IMR-90 (cell line): ENCODE measurements at regions not wholly inside any gene's neighbourhood (a gene's known extent, or its start where the extent isn't known, plus 50 kb on each side); places are given as distances from the start of the nearest gene placed in this dataset.

Source experiments
- ATAC-seq: fragments of 200-7000 bp; cut with Tn5 transposase; 2 replicates; pipeline ENCODE4 v1.9.1; 2020; ENCODE audit warnings: low read depth, mild to moderate bottlenecking, moderate library complexity
- BruUV-seq: library from RNA; stranded (reverse); fragments of 400-500 nt; replicated peaks from 2 replicates; lab custom pipeline; 2021; lab: Mats Ljungman, UMichigan
- CTCF ChIA-PET: fragments of 300-600 bp; formaldehyde crosslinking; extraction: SDS; loops from one replicate; lab custom pipeline; 2021; ENCODE audit warnings: antibody characterized with exemption; lab: Yijun Ruan, JAX
- POLR2A ChIA-PET: fragments of 300-600 bp; sonication (Branson Sonifier 250); formaldehyde crosslinking; loops from one replicate; lab custom pipeline; 2022; ENCODE audit warnings: antibody characterized with exemption; ENCODE audit not compliant: unreplicated experiment; lab: Charles Lee
- DNase-seq: peaks from one replicate; pipeline ENCODE4 v3.0.0; 2013
- H2AFZ ChIP-seq: replicated peaks from 2 replicates; pipeline ENCODE3; 2013; ENCODE audit warnings: low read length, mild to moderate bottlenecking; ENCODE audit not compliant: poor library complexity
- H2AK5ac ChIP-seq: 2 replicates; pipeline ENCODE4 v1.6.1; 2013; ENCODE audit warnings: low read depth, low read length, inconsistent platforms
- H2AK9ac ChIP-seq: replicated peaks from 2 replicates; pipeline ENCODE3; 2013; ENCODE audit warnings: mild to moderate bottlenecking, low read depth, low read length, moderate library complexity; ENCODE audit not compliant: poor library complexity
- H2BK120ac ChIP-seq: 2 replicates; pipeline ENCODE4 v1.6.1; 2013; ENCODE audit warnings: low read depth, low read length, inconsistent platforms
- H2BK15ac ChIP-seq: 3 replicates; pipeline ENCODE4 v1.6.1; 2013; ENCODE audit warnings: low read depth, low read length, inconsistent platforms
- H2BK20ac ChIP-seq: 2 replicates; pipeline ENCODE4 v1.6.1; 2013; ENCODE audit warnings: low read depth, mild to moderate bottlenecking, inconsistent platforms, low read length, moderate library complexity
- H2BK5ac ChIP-seq: 2 replicates; pipeline ENCODE4 v1.6.1; 2013; ENCODE audit warnings: mild to moderate bottlenecking, low read depth, low read length, inconsistent platforms; ENCODE audit not compliant: poor library complexity, severe bottlenecking
- H3K14ac ChIP-seq: replicated peaks from 2 replicates; pipeline ENCODE4 v1.6.1; 2013; ENCODE audit warnings: low read depth, low read length, inconsistent platforms
- H3K18ac ChIP-seq: 2 replicates; pipeline ENCODE4 v1.6.1; 2013; ENCODE audit warnings: low read depth, low read length, control low read depth
- H3K23ac ChIP-seq: 2 replicates; pipeline ENCODE4 v1.6.1; 2013; ENCODE audit warnings: low read depth, low read length, inconsistent platforms
- H3K27ac ChIP-seq: 2 replicates; pipeline ENCODE4 v1.5.1; 2013; ENCODE audit warnings: mild to moderate bottlenecking, control low read depth, low read length; ENCODE audit not compliant: insufficient read depth
- H3K27me3 ChIP-seq: 2 replicates; pipeline ENCODE4 v1.6.1; 2013; ENCODE audit warnings: low read length; ENCODE audit not compliant: control insufficient read depth, insufficient read depth
- H3K36me3 ChIP-seq: 2 replicates; pipeline ENCODE4 v1.6.1; 2013; ENCODE audit warnings: low read length, mixed read lengths; ENCODE audit not compliant: control insufficient read depth, insufficient read depth
- H3K4ac ChIP-seq: 2 replicates; pipeline ENCODE4 v1.6.1; 2013; ENCODE audit warnings: low read depth, low read length, inconsistent platforms
- H3K4me1 ChIP-seq: 2 replicates; pipeline ENCODE4 v1.6.1; 2013; ENCODE audit warnings: low read length, mixed read lengths; ENCODE audit not compliant: control insufficient read depth, insufficient read depth
- H3K4me2 ChIP-seq: 2 replicates; pipeline ENCODE4 v1.6.1; 2013; ENCODE audit warnings: low read depth, mild to moderate bottlenecking, control low read depth, low read length, moderate library complexity
- H3K4me3 ChIP-seq: 2 replicates; pipeline ENCODE4 v1.5.1; 2013; ENCODE audit warnings: low read depth, mild to moderate bottlenecking, control low read depth, low read length, moderate library complexity; ENCODE audit not compliant: insufficient read depth
- H3K56ac ChIP-seq: 2 replicates; pipeline ENCODE4 v1.6.1; 2013; ENCODE audit warnings: low read length, inconsistent platforms; ENCODE audit not compliant: insufficient read depth; ENCODE audit errors: extremely low read depth
- H3K79me1 ChIP-seq, 2 experiments: 2 replicates each; pipeline ENCODE4 v1.6.1; 2013; ENCODE audit warnings: low read length in 2 of 2, inconsistent platforms in 1 of 2, low read depth in 1 of 2
- H3K9ac ChIP-seq: 2 replicates; pipeline ENCODE4 v1.6.1; 2013; ENCODE audit warnings: low read depth, low read length, control low read depth
- H3K9me1 ChIP-seq: 2 replicates; pipeline ENCODE4 v1.6.1; 2013; ENCODE audit warnings: low read length, inconsistent platforms; ENCODE audit not compliant: insufficient read depth
- H3K9me3 ChIP-seq: 2 replicates; pipeline ENCODE4 v1.6.1; 2013; ENCODE audit warnings: low read length; ENCODE audit not compliant: control insufficient read depth, insufficient read depth
- H4K20me1 ChIP-seq: 2 replicates; pipeline ENCODE4 v1.6.1; 2013; ENCODE audit warnings: low read length, inconsistent platforms; ENCODE audit not compliant: insufficient read depth
- H4K5ac ChIP-seq: 2 replicates; pipeline ENCODE4 v1.6.1; 2013; ENCODE audit warnings: mild to moderate bottlenecking, low read depth, low read length, control low read depth
- H4K8ac ChIP-seq, 2 experiments: 2 replicates each; pipeline ENCODE4 v1.6.1; 2013; ENCODE audit warnings: low read depth in 2 of 2, low read length in 2 of 2, control low read depth in 1 of 2, inconsistent platforms in 1 of 2
- H4K91ac ChIP-seq: 2 replicates; pipeline ENCODE4 v1.6.1; 2013; ENCODE audit warnings: low read depth, low read length, inconsistent platforms; ENCODE audit not compliant: insufficient read depth
- USF2 ChIP-seq: fragments of 150-350 bp; IDR thresholded peaks from 2 replicates; pipeline ENCODE4 v1.6.1; 2017; ENCODE audit warnings: mild to moderate bottlenecking, antibody characterized with exemption, low read length, low read depth
- WGBS, 2 experiments: methylation state at CpG; one replicate each; pipeline versions ENCODE4 v1.1.5 to v1.1.7; 2013; ENCODE audit warnings: missing lambda C conversion rate in 2 of 2; ENCODE audit not compliant: insufficient read length in 1 of 2; ENCODE audit errors: extremely low coverage in 2 of 2; 5-methylcytosine and 5-hydroxymethylcytosine counted together
- dilution Hi-C: fragments of 300-500 bp; cut with HindIII; formaldehyde crosslinking; loops from one replicate; pipeline ENCODE4 v1.14.3; 2018; ENCODE audit warnings: low sequenced_read_pairs; ENCODE audit not compliant: unreplicated experiment
- in situ Hi-C: fragments of 300-500 bp; cut with MboI; formaldehyde crosslinking; loops from 3 replicates; pipeline ENCODE4 v1.14.3; 2019; ENCODE audit warnings: low sequenced_read_pairs, inconsistent platforms, mixed read lengths
- intact Hi-C: fragments of 100-400 bp; cut with micrococcal nuclease; formaldehyde crosslinking; loops from 2 replicates; pipeline ENCODE4 v1.10.0; 2022

DNA sequence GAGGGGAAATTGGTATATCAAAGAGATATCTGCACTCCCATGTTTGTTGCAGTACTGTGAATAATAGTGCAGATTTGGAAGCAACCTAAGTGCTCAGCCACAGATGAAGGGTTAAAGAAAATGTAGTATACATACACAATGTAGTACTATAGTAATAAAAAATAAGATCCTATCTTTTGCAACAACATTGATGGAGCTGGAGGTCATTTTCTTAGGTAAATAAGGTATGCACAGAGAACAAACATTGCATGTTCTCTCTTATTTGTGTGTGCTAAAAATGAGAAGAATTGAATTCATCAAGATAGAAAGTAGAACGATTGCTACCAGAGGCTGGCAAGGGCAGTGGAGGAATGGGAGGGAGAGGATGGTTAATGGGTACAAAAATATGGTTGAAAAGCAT is 117.9 kb upstream of the TRAM1L1 start:
- intact Hi-C loops (loop anchor here (1.0 kb wide), 1 partner anchor 118 kb away; the partner anchor contains the start of gene TRAM1L1), dilution Hi-C loops (no loop called here), in situ Hi-C loops (no loop called here)
- no peak for TF ChIP-seq USF2
- Histone ChIP-seq H2BK20ac (no peak overlapping the region), H3K4me1 (no peaks in the 10 kb centered on the region), H3K4me2 (no peak overlapping the region), H3K36me3 (no peaks in the 10 kb centered on the region), H3K14ac (no peak overlapping the region), H2AK5ac (no peak overlapping the region), H3K27me3 (no peaks in the 10 kb centered on the region), H2BK5ac (no peak overlapping the region), H3K23ac (no peak overlapping the region), H4K8ac (no peak overlapping the region), H4K91ac (no peak overlapping the region), H3K9me1 (no peaks in the 10 kb centered on the region), H3K18ac (no peak overlapping the region), H3K4ac (no peak overlapping the region), H2AFZ (no peak overlapping the region), H3K4me3 (no peak overlapping the region), H4K20me1 (no peaks in the 10 kb centered on the region), H4K5ac (no peak overlapping the region), H3K9me3 (no peaks in the 10 kb centered on the region), H2BK15ac (no peak overlapping the region), H3K27ac (no peak overlapping the region), H3K56ac (no peak overlapping the region), H2AK9ac (no peak overlapping the region), H3K9ac (no peak overlapping the region), H3K79me1 (no peaks in the 10 kb centered on the region), H2BK120ac (no peak overlapping the region)
- ChIA-PET CTCF (no interaction called here), POLR2A (no interaction called here)
- whole genome bisulfite sequencing, 2 experiments: no CpG with 5 or more reads among the region's 1 CpG
- ATAC-seq: no peak
- DNase-seq: no peak
- BruUV-seq: no TSS peak
